HG03196 (cell line): ENCODE measurements at regions not wholly inside any gene's neighbourhood (a gene's known extent, or its start where the extent isn't known, plus 50 kb on each side); places are given as distances from the start of the nearest gene placed in this dataset.
"Not testable (repeated sequence)": the region's sequence is repeated elsewhere in the genome, so short reads cannot be mapped to it uniquely, and the experiment has no call there.

Experiments used
- ATAC-seq: cut with Tn5 transposase; IDR thresholded peaks from one replicate; pipeline ENCODE4 v1.9.1; 2021; ENCODE audit not compliant: unreplicated experiment

DNA sequence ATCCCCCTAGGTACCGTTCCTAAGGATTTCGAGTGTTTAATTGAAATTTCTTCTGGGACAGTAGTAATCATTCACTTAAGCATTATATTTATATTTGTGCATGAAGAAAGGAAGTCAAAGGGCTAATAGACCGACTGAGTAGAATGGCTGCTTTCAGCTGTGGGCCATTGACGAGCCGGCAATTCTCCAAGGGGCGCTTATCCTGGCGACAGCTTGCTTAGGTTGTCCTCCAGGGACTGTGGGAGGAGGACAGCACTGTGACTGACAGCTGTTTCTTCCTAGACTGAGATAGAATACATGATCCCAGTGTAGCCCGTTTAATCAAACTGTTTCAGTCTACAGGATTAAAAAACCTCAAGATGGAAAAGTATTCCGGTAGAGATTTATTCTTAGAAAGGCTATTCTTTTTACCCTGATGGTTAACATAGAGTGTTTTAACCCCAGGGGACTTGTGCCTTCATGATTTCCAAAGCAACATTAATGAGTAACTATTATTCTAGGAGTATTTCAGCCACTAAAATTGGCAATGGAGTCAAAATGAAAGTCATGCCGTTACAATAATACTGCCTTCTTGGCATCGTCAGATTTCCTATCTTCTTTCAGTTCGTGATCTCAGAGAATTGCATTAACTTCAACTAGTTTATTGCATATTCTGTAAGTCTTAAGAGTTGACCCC is 943.1 kb upstream of the WWC1 start:
- no peak for ATAC-seq

DNA sequence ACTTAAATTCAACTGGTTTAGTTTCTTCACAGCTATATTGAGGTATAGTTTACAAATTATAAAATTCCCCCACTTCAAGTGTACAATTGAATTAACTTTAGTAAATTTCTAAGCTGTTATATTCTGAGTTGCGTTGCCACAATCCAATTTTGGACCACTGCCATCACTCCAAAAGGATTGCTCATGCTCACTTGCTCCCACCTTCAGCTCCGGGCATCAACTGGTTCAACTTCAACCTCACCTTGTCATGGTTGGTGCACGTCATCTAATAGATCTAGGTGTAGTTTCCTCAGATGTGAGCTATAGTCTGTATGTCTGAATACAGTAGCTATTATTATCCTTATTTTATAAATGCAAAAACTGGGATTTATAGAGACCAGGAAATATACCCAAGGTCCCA is 942.5 kb upstream of the WWC1 start:
- ATAC-seq: no peak

- ATAC-seq: no peak
Measured at GRCh38 chr5:167351316-167351715, 940.1 kb upstream of the WWC1 start.

- ATAC-seq: no peak
Measured at GRCh38 chr5:167352801-167353200, 938.6 kb upstream of the WWC1 start.

DNA sequence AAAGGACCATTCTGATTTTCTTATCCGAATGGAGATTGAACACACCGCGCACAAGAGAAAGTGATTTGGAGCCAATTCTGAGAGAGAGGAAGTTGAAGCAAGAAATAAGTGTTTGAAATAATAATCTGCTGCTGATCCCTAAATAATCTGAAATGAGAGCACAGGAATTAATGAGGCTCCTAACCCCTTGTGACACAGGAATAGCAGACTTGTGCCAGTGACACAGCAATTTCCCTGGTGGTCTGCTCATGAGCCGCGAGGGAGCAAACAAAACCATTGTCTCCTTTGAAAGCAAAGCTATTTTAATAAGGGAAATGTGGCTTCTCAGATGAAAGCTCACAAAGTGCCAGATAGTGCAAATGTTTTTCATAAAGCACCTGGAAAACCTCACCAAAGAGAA is 936.1 kb upstream of the WWC1 start:
- no peak for ATAC-seq

- ATAC-seq: no peak
Measured at GRCh38 chr5:167356374-167356773, 935.1 kb upstream of the WWC1 start.

GRCh38 chr5:167358868-167359492 is 932.5 kb upstream of the WWC1 start:
- ATAC-seq: no peak

GRCh38 chr5:167361795-167362194 is 929.6 kb upstream of the WWC1 start:
- no peak for ATAC-seq

GRCh38 chr5:167363065-167363464 is 928.4 kb upstream of the WWC1 start:
- ATAC-seq: no peak

DNA sequence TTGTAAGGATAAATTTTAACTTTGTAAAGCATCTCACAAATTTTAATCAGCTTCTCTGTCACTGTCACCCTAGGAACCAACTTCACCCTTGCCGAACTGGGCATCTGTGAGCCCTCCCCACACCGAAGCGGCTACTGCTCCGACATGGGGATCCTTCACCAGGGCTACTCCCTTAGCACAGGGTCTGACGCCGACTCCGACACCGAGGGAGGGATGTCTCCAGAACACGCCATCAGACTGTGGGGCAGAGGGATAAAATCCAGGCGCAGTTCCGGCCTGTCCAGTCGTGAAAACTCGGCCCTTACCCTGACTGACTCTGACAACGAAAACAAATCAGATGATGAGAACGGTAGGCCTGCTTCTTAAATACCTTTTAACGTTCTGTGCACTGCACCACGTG is 916.3 kb upstream of the WWC1 start:
- ATAC-seq: no peak

DNA sequence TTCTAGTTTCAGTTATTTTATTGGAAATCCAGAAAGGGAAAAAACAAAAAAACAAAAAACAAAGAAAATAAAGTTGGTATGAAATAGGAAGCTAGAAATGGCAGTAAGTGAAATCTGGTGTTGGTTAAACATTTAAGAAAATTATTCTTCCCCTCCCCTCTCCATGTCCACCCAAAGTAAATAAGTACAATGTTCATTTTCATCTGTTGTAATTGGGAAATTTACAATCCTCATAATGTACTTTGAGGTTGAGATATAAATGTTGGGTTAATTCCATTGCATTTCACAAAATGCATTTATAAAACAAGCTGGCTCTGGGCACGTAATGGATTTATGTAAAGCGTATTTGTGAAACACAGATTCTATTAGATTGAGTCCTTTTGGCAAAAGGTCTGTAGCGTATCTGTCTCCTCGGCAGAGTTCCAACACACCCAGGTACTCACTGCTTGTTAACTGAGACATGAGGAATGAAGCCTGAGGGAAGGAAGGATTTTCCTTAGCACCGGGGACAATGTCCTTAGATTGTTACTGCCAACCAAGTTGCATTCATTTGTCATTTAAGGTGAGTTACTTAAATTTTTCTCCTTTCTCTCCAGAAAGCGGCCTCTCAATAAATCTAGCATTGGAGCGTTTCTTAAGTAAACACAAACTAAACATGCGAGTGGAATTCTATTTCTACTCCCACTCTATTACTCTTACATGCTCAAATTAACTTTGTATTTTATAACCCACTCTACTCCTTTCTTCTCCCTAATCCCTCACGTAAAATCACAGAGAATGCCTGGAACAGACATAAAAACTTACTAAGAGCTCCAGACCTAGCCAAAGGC is 912.3 kb upstream of the WWC1 start:
- ATAC-seq: no peak

GRCh38 chr5:167381457-167381856 is 910.0 kb upstream of the WWC1 start:
- no peak for ATAC-seq

- no peak for ATAC-seq
Measured at GRCh38 chr5:167389537-167389936, 901.9 kb upstream of the WWC1 start.

DNA sequence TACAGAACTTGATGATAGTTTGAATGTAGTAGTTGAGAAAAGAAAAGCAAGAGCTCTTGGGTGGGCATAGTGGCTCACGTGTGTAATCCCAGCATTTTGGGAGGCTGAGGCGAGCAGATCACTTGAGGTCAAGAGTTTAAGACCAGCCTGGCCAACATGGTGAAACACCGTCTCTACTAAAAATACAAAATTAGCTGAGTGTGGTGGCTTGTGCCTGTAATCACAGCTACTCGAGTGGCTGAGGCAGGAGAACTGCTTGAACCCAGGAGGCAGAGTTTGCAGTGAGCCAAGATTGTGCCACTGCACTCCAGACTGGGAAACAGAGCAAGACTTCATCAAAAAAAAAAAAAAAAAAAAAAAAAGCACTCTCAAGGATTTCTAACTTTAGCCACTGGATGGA is 900.2 kb upstream of the WWC1 start:
- not testable (repeated sequence) for ATAC-seq

GRCh38 chr5:167392240-167392639 is 899.2 kb upstream of the WWC1 start:
- no peak for ATAC-seq

- no peak for ATAC-seq
Measured at GRCh38 chr5:167393358-167393757, 898.1 kb upstream of the WWC1 start.

GRCh38 chr5:167402671-167403070 is 888.8 kb upstream of the WWC1 start:
- ATAC-seq: no peak

DNA sequence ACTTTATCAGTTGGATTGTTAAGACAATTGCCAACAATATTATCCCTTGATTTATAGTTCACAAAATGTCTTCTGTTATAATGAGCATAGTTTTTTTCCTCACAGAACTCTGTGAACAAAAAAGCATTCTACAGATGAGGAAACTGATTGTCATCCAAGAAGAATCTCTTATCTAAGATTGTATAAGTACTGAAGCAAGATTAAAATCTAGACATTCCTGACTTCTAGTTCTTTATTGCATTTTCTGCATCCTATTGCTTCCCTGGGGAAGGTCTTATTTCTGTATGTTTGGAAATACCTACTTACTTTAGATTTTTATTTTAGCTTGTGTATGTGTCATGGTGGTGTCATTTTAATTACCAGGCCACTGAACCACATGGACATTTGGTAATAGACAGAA is 884.9 kb upstream of the WWC1 start:
- no peak for ATAC-seq

DNA sequence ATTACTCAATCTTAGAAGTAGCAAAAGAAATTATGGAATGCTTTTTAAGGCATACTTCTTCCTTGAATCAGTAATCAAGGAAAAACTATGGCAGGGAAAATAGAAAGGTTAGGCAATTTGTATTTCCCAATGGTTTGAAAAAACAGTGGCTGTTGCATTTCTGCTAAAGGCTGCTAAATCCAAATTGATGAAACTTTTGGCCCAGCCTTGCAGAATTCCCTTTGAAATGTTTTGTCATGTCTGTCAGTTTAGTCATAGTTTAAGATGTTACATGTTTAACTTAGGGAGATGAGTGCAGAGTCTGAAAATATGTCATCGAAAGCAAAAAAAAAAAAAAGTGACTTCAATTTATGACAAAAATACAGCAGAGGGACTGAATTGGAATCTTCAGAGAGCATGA is 878.9 kb upstream of the WWC1 start:
- no peak for ATAC-seq

DNA sequence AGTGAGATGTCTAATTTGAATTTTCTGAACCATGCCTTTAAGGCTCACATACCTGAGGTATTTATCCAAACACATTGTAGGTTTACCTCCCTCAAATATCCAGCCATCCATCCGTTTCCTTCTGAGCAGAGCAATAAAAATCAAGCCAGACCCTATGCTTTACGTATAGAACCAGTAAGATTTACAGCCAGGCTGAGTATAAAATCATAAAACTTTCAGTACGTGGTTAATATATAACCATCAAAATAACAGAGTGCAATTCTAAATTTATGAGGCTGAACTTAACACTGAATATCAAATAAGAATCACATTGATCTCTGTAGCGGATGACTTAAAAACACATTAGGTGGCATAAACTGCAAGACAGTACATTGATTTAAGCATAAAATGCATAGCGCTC is 877.9 kb upstream of the WWC1 start:
- no peak for ATAC-seq

DNA sequence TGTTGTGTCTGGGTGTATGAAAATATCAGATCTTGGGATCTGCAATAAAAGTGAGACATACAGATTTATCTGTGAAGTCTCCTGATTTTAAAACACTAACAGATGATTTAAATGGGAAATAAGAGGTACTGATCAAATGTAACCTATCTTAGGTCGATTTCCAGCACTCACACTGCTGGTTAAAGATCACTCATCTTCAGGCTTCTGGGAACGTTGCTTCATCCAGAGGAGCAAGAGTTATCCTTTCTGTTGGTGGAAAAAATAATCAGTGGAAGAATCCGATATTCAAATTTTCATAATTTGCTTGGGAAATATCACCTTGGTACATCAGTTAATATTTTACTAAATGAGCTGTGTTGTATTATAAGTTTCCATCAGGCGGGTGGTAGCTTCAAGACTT is 876.8 kb upstream of the WWC1 start:
- no peak for ATAC-seq
